GM19025 (cell line): ENCODE measurements at regions not wholly inside any gene's neighbourhood (a gene's known extent, or its start where the extent isn't known, plus 50 kb on each side); places are given as distances from the start of the nearest gene placed in this dataset.

Experiments
- ATAC-seq: cut with Tn5 transposase; IDR thresholded peaks from one replicate; pipeline ENCODE4 v1.9.1; 2021; ENCODE audit warnings: mild to moderate bottlenecking, low read depth, moderate library complexity; ENCODE audit not compliant: unreplicated experiment

DNA sequence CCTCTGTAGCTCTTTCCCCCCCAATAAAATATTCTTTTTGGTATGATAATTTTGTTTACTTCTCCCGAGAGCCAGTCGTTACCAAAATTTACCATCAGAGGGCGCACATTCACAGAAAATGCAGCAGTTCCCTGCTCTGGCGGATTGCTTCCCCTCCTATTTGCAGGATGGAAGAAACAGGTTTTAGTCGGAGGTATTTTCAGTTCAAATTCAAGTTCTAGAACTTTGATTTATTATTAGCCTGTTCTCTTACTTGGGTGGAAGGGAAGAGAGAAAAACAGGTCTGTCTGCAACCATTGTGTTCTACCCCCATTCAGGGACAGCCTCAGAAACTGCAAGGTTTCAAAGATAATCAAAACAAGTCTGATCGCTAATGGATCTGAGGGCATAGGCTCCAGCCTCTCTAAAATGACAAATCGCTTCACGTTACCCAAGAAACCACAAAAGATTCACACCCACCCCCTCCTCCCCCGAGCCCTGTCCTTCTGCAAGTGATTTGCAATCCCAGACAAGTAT, 263.8 kb upstream of the RPS6KA3 start:
- ATAC-seq, result no peak

DNA sequence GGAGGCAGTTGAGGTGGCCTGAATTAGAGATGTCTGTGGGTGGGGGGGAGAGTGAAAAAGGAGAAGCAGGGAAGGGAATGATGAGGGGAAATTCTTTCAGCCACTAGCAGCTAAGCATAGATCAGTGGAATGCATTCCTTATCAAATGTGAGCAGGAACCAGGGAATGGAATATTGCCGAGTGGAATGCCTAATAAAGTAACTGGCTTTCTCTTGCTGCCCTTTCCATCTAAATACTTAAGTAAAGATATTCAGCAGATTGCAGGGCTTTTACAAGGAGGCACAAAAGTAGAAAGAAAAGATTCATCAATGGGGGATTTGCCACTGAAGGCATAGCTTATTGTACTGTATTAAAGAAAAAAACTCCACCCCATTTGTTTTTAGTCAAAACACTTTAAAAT, 263.0 kb upstream of the RPS6KA3 start:
- no peak for ATAC-seq

DNA sequence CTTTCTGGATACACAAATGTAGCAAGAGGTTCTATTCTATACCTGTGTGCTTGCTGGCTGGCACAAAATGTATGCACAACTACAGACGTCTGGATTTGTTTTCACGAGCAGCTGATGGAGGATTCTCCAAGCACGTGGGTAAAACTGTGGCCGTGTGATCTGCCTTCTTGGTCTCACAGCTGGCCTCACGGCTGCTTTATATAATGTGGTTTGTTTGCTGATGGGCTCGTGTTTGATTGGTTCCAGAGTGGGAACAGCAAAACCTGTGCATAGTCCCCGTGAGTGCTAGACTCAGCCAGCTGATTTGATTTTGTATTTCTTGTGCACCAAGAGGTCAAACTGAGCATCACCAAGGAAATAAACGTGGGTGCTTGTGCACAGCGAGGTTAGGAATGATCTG, 262.6 kb upstream of the RPS6KA3 start:
- no peak for ATAC-seq

DNA sequence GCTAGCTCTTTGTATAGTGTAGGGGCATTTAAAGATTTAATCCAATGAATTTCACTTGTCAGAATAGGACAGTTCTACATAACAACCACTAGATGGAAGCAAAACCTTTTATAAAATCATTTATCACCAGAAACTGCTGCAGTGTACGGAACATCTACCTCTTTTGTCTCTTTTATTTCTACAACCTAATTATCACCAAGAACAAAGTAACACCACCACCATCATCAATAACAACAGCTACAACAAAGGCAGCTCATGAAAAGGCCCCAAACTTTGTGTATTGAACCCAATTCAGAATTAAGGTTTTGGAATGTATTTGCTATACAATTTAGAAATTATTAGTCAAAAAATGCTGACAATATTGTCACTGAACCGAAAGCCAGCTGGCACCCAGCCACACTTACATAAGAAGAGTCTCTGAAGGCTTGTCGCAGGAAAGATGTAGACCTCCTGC, 260.9 kb upstream of the RPS6KA3 start:
- no peak for ATAC-seq

DNA sequence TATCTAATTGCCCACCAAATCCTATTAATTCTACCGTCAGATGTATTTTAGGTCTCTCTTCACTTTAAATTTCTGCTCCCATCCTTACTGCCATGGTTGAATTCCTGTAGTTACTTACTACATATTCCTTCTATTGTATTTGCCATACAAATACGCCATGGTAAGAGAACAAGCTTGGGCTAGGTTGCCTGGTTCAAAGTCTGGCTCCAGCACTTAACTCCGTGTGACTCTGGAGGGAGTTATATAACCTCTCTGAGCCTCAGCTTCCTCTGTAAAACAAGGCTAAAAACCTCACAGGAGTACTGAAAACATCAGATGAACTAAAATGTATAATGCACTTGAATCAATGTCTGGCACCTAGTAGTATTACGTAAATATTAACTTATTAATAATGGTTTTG, 260.3 kb upstream of the RPS6KA3 start:
- ATAC-seq, result no peak

DNA sequence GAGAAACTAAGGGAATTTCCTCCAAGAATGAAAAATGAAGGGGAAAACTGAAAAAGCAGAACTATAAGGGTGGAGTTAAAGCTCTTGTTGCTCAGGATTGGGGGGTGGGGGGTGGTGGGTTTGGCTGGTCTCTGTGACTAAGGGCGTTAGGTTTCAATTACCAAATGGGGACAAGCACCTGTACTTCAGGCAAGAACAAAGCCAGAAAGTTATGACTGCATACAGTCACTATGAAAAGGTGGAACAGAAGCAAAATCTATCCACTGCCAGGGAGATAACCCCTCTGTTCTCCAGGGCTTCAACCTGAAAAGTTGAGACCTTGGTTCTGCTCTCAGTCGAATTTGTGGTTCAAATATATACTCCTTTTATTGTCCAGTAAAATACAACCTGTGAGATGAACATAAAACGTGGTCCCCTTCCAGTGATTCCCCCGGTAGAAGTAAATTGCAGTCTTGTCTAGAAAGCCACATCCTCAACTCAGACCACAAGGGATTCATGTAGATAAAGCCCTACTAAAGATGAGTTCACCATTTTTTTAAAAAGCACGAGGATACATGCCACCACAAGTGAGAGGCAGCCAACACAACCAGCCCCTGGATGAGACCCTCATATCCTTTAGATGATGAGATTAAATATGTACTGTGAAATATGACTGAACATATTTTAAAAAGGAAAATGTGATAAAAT, 257.1 kb upstream of the RPS6KA3 start:
- ATAC-seq, result no peak

DNA sequence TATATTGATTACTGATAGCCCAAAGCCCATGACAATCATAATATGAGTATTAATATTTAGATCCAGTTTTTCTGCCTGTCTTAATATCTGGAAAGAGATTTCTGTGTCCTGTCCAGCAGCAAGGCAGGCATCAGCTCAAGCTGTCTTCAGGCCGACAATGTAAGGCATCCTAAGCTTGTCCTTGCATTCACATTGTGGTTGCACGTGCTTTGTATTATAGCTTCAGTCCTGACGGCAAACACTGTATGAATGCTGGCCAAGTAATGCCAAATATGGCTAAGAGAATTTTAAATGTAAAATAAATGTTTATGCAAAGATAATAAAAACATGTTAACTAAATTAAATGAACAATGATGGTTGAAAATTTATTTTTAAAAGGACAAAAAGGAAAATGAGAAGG, 255.7 kb upstream of the RPS6KA3 start:
- no peak for ATAC-seq

DNA sequence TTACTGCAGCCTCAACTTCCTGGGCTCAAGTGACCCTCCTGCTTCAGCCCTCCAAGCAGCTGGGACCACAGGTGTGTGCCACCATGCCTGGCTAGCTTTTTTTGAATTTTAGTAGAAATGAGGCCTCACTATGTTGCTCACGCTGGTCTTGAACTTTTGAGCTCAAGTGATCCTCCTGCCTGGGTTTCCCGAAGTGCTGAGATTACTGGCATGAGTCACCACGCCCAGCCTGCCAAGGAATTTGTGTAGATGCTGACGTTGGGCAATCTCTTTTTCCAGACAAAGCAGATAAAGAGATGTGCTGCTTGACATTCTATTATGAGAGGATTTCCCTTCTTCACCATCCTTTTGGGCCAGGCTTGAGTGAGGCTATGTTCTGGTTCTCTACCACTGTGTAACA, 254.5 kb upstream of the RPS6KA3 start:
- ATAC-seq, result no peak

DNA sequence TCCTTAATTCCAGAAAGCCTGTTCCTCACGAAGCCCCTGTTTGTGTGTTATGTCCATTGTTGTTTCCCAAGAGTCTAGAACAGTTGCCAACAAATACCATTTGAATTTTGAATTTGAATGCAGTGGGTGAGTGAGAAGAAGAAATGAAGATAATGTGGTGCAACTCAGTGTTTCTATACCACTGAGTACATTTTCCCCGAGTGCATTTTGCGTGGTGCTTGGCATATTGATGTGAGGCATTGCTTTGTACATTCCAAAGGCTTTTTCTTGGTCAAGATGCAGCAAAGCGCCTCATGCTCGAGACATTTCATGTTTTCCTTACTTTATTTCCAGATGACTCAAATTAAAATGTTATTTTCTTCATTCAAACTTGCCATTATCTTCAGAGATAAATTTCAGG, 253.1 kb upstream of the RPS6KA3 start:
- no peak for ATAC-seq

DNA sequence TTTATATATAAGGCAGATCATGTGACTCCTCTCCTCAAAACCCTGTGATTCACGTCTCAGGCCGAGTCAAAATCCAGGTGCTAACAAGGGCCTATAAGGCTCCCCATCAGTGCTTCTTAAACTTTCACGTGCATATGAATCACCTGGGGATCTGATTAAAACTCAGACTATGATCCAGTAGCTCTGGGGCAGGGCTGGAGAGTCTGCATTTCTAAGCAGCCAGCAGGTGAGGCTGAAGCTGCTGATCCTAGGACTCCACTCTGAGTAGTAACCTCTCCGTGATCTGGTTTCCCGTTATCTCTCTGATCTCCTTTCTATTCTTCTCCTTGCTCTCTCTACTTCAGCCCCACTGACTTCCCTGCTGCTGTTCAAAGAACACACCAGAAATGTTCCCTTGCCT, 252.4 kb upstream of the RPS6KA3 start:
- ATAC-seq, result no peak

DNA sequence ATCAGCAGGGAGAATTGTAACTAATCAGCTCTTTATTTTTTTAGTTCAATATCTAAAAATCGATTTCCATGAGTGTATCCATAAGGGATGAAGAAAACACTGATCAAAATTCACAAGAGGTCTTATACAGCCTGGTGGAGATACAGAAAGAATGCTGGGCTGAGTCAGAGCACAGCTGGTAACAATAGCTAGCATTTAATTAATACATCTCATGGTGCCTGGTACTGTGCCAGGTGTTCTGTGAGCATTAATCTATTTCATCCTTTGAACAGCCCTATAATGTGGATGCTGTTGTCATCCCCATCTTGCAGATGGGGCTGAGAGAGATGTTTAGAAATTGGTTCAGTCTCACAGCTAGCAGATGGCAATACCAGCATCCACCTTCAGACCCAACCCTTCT, 250.9 kb upstream of the RPS6KA3 start:
- ATAC-seq, result no peak

DNA sequence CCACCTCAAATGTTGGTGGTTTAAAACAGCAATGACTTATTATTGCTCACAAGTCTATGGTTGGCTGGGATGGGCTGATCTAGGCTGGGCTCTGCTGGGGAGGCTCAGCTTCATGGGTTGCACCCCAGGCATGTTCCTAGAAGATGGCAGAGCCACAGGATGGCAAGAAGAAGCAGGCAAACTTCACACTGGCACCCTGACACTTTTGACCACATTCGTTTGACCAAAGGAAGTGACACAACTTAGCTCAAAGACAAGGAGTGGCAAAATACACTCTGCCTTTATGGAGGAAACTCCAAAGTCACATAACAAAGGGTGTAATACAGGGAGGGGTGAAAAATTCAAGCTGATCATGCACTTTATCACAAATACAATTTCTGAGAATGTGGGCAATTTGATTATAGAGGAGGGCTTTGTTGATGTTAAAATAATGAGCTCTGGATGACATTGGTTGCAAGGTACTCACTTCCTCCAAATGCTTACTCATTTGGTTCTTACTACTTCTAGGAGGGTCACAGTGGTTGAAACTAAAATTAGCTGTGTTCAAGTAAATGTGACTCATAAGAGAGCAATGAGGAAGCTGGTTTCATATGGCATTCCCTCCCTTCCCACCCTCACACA, 249.2 kb upstream of the RPS6KA3 start:
- ATAC-seq, result peak; percentile 95

DNA sequence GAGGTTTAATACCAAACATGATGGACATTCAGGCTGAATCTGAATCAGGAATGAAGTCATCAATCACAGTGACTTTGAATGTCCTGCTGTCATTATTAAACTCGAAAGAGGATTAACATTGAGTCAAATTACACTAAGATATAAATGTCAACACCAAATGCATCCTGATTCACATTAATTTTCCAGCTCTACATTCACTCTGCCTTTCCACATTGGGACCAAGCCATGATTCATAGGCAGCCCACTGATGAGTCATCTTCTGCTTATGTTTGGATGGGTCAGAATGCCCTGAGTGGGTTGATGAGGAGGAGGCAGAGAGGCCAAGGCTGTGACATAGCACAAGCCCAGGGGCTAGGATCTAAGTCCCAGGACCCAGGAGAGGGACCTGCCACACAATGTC, 247.6 kb upstream of the RPS6KA3 start:
- ATAC-seq, result no peak

DNA sequence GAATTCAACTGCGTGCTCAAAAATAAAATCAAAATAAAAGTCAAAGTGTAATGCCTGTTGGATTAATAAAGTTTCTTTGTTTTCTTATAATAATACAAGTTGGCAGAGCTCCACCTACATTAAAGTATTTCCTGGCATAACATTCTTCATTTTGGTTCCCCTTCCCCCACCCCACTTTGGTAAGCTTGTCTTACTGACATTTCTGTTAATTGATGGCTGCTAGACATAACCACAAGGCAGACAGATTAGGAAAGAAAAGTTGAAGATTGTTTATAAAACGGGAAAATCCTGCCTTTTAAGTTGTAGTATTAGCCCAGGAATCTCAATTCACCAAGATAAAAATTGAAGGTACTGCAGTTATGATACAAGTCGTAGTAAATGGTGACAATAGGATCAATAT, 246.5 kb upstream of the RPS6KA3 start:
- ATAC-seq, result no peak

DNA sequence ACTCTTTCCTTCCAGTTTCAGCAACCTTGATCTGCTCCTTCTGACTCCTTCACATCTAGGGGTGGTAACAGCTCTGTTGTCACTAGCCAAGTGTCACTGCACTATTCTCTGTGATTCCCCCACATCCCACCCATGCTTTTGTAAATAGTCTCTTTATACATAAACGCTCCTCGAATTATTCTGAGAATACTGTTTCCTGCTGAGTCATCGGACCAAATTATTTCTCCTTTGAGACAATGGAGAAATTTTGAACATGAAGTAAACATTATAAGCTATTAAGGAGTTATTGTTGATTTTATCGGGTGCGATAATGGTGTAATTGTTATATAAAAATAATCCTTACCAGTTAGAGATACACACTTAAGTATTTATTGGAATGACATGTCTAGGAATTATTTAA, 245.1 kb upstream of the RPS6KA3 start:
- ATAC-seq, result no peak

DNA sequence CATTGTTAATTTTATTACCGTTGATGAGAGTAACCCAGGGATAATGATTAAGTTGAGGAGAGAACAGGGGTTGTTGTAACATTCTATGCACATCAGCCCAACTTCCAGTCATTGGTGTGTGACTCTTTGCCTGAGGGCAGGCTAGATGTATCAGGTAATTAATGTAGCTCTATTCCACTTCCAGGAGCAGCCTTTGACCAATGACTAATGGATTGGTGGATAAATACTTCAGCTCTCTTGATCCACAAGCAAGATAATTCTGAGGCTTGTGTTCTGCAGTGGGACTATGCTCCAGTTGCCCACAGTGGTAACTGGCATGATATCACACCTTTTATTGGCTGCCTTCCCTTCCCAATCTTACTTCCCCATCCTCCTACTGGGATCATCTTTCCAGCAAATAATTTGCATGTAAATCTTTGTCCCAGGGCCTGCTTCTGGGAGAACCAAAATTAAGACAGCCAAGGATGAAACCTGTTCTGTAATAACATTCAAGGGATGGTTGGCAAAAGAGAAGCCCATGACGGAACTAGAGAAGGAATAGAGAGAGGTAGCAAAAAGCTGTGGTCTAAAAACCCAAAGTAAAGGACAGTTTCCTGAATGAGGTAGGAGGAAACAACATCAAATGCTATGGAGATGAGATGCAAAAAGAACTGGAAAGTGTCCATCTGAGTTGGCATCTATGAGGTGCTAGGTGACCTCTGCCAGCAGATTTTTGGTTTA, 241.4 kb upstream of the RPS6KA3 start:
- no peak for ATAC-seq

DNA sequence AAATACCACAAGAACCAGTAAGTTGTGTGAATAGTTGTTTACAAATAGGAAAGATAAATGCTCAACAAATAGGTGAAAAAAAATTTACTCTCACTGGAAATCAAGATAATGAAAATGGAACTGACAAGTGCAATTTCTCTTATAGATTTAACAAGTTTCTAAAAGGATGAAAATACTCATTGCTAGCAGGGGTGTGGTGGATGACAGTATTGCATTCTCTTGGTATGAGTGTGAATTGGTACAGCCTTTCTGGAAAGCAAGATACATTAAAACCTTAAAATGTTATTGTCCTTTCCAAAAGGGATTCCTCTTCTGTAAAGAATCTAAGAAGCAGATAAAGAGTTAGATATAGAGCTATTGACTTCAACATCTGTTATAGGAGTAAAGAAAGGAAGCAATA, 240.0 kb upstream of the RPS6KA3 start:
- no peak for ATAC-seq

DNA sequence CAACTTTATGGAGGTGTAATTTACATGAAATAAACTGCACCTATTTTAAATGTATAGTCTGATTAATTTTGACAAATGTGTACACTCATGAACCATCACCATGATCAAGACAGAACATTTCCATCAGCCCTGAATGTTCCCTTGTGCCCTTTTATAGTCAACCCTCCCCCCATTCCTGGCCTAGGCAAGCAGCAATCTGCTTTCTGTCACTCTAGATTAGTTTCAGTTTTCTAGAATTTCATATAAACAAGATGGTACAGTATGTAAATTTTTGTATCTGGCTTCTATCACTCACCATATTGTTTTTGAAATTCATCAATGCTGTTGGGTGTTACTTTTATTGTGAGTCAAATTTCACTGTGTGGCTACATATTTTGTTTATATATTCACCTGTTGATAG, 234.2 kb upstream of the RPS6KA3 start:
- no peak for ATAC-seq

DNA sequence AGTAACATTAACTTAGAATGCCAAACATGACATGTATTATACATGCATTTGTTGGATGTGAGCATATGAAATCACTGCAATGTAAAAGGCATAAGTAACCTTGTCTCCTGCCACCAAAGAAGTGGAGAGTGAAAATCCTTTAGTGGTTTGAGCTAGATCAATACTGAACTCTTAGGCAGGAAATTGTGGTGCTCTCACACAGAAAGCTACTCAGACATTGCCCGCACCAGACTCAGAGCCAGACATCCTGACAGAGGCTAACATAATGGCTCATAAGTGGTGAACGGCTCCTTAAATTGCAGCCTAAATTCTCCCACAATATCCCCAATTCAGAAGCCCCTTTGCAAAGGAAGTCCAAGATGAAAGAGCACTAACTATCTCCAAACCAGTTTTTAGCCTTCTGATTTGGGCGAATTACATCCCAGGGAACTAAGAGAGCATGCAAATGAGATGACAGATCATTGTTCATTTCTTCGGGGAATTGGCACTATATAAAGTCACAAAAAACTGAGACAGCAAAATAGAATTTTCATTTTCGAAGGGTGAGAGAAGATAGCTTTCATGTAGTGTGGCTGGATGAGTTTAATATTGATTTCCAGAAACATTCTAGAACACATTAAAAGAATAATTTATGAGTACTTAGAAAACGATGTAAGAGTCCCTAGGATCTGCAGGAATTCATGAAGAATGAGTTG, 233.6 kb upstream of the RPS6KA3 start:
- ATAC-seq, result no peak

DNA sequence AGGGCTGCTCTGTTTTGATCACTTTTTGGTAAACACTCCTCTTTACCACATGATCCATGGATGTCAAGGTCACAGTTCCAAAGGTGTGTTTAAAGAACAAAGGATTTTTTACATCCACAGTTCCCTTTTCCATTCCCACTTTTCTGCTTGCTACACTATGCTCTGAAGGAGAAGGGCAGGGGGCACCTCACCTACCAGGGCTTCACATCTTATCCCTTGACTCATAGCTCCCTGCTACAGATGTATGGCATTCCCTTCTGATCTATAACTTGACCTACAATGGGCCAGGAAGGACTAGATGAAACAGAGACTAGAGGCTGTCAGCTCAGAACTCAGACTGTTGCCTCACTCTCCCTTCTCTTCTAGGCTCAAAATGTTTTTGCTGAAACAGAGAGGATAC, 233.1 kb upstream of the RPS6KA3 start:
- no peak for ATAC-seq
